PC-3 (cell line): ENCODE measurements at regions not wholly inside any gene's neighbourhood (a gene's known extent, or its start where the extent isn't known, plus 50 kb on each side); places are given as distances from the start of the nearest gene placed in this dataset.
A peak's percentile ranks its signal among the peaks of the same experiment; 100 is the strongest.

ENCODE experiments used
- ATAC-seq: fragments of 200-7000 bp; cut with Tn5 transposase; 2 replicates; pipeline ENCODE4 v1.9.1; 2020; ENCODE audit warnings: mild to moderate bottlenecking, moderate library complexity
- BruUV-seq: library from RNA; stranded (reverse); fragments of 400-500 nt; replicated peaks from 2 replicates; lab custom pipeline; 2021; lab: Mats Ljungman, UMichigan
- CTCF ChIA-PET: fragments of 300-600 bp; sonication (Branson Sonifier 250); formaldehyde crosslinking; loops from one replicate; lab custom pipeline; 2022; ENCODE audit warnings: antibody characterized with exemption; lab: Charles Lee
- POLR2A ChIA-PET: fragments of 300-600 bp; sonication (Branson Sonifier 250); formaldehyde crosslinking; loops from one replicate; lab custom pipeline; 2022; ENCODE audit warnings: antibody characterized with exemption; ENCODE audit not compliant: unreplicated experiment; lab: Charles Lee
- DNase-seq: peaks from one replicate; pipeline ENCODE4 v3.0.0-alpha.2; 2015
- H2AFZ ChIP-seq: fragments of 300-600 bp; sonication (generic); 2 replicates; pipeline ENCODE4 v1.6.0; 2016; ENCODE audit warnings: antibody characterized with exemption, low read length
- H3F3A ChIP-seq: fragments of 300-600 bp; sonication (generic); one replicate; pipeline ENCODE4 v1.6.0; 2017; ENCODE audit warnings: antibody characterized with exemption, low read length, control low read depth, mild to moderate bottlenecking; ENCODE audit not compliant: unreplicated experiment
- H3K27ac ChIP-seq: fragments of 300-600 bp; sonication (generic); 2 replicates; pipeline ENCODE4 v1.5.1; 2016; ENCODE audit warnings: mild to moderate bottlenecking, low read length
- H3K27me3 ChIP-seq: fragments of 300-600 bp; sonication (generic); 2 replicates; pipeline ENCODE4 v1.6.1; 2016; ENCODE audit warnings: low read length, mixed read lengths
- H3K36me3 ChIP-seq: fragments of 300-600 bp; sonication (generic); 2 replicates; pipeline ENCODE4 v1.6.1; 2016; ENCODE audit warnings: low read depth, mixed run types, low read length, mixed read lengths
- H3K4me1 ChIP-seq: fragments of 300-600 bp; sonication (generic); 2 replicates; pipeline ENCODE4 v1.5.1; 2016; ENCODE audit warnings: low read length; ENCODE audit not compliant: insufficient read depth
- H3K4me2 ChIP-seq: fragments of 300-600 bp; sonication (generic); 2 replicates; pipeline ENCODE4 v1.6.0; 2016; ENCODE audit warnings: low read length
- H3K4me3 ChIP-seq: fragments of 300-600 bp; sonication (generic); 2 replicates; pipeline ENCODE4 v1.5.1; 2016; ENCODE audit warnings: mild to moderate bottlenecking, low read length, mixed read lengths
- H3K79me2 ChIP-seq: fragments of 300-600 bp; sonication (generic); 2 replicates; pipeline ENCODE4 v1.6.1; 2017; ENCODE audit warnings: low read length, mixed read lengths
- H3K9ac ChIP-seq: fragments of 300-600 bp; sonication (generic); 2 replicates; pipeline ENCODE4 v1.6.0; 2016; ENCODE audit warnings: mild to moderate bottlenecking, low read length
- H3K9me2 ChIP-seq: fragments of 300-600 bp; sonication (generic); replicated peaks from 2 replicates; pipeline ENCODE4 v1.6.1; 2016; ENCODE audit warnings: mixed run types, low read length, mixed read lengths
- H3K9me3 ChIP-seq: fragments of 300-600 bp; sonication (generic); 2 replicates; pipeline ENCODE4 v1.6.1; 2016; ENCODE audit warnings: low read length, mixed read lengths
- H4K20me1 ChIP-seq: fragments of 300-600 bp; sonication (generic); 2 replicates; pipeline ENCODE4 v1.6.1; 2016; ENCODE audit warnings: low read length, mixed read lengths
- CTCF ChIP-seq: fragments of 300-600 bp; sonication (generic); conservative IDR thresholded peaks from 2 replicates; pipeline ENCODE4 v1.5.1; 2017; ENCODE audit warnings: antibody characterized with exemption, low read depth, mild to moderate bottlenecking, low read length
- EZH2 ChIP-seq: fragments of 300-600 bp; sonication (generic); IDR thresholded peaks from one replicate; pipeline ENCODE4 v1.6.1; 2017; ENCODE audit warnings: antibody characterized with exemption, mild to moderate bottlenecking, low read length; ENCODE audit not compliant: unreplicated experiment
- EZH2phosphoT487 ChIP-seq: fragments of 300-600 bp; sonication (generic); IDR thresholded peaks from 2 replicates; pipeline ENCODE4 v1.6.1; 2018; ENCODE audit warnings: mild to moderate bottlenecking, antibody characterized with exemption, low read length, borderline replicate concordance
- intact Hi-C: fragments of 100-400 bp; cut with micrococcal nuclease; formaldehyde crosslinking; loops from 2 replicates; pipeline ENCODE4 v1.9.0; 2023

GRCh38 chr2:226116346-226116745, 683.3 kb downstream of the IRS1 start:
- Histone ChIP-seq H3K27ac (peak overlapping the region; percentile 99), H3K9me3 (no peaks in the 10 kb centered on the region), H3K9me2 (no peaks in the 10 kb centered on the region), H3F3A (peaks cover 24% of the 10 kb centered on the region), H3K4me1 (peaks cover 60% of the 10 kb centered on the region), H3K4me2 (peak overlapping the region; percentile 74), H3K27me3 (no peaks in the 10 kb centered on the region), H3K36me3 (no peaks in the 10 kb centered on the region; the same call in 1 of the 2 replicates), H2AFZ (no peak overlapping the region), H3K79me2 (no peaks in the 10 kb centered on the region), H4K20me1 (no peaks in the 10 kb centered on the region), H3K9ac (peak overlapping the region; percentile 79), H3K4me3 (peak overlapping the region; percentile 19; the same call in 1 of the 2 replicates)
- POLR2A ChIA-PET = no interaction called here
- CTCF ChIA-PET = interaction anchor here (0.5 kb wide), 1 partner anchor 225 kb away, joined by 9 read pairs; no protein-coding TSS in a partner anchor
- ATAC-seq = no peak
- no peak for TF ChIP-seq EZH2
- no peak for TF ChIP-seq CTCF
- no peak for TF ChIP-seq EZH2phosphoT487
- BruUV-seq = no TSS peak
- DNase-seq = no peak
- intact Hi-C loops = loop anchor here (5.0 to 10.0 kb wide), 4 partner anchors 296 to 498 kb away; no protein-coding TSS in a partner anchor

GRCh38 chr2:226115832-226116200, 683.8 kb downstream of the IRS1 start:
- Histone ChIP-seq H3K4me3 (peak overlapping the region; percentile 19), H3F3A (peaks cover 24% of the 10 kb centered on the region), H2AFZ (no peak overlapping the region), H3K27me3 (no peaks in the 10 kb centered on the region), H3K9me3 (no peaks in the 10 kb centered on the region), H3K79me2 (no peaks in the 10 kb centered on the region), H4K20me1 (no peaks in the 10 kb centered on the region), H3K27ac (peak overlapping the region; percentile 99), H3K9ac (peak overlapping the region; percentile 79), H3K36me3 (no peaks in the 10 kb centered on the region), H3K4me1 (peaks cover 60% of the 10 kb centered on the region), H3K4me2 (peak overlapping the region; percentile 74), H3K9me2 (no peaks in the 10 kb centered on the region)
- BruUV-seq = no TSS peak
- TF ChIP-seq EZH2phosphoT487 (no peak), CTCF (no peak), EZH2 (no peak)
- CTCF ChIA-PET = interaction anchor here (0.5 to 0.6 kb wide), 2 partner anchors 7 to 225 kb away, joined by 3 to 9 read pairs; no protein-coding TSS in a partner anchor
- peak; percentile 58 for DNase-seq
- intact Hi-C loops = loop anchor here (1.0 to 10.0 kb wide), 8 partner anchors 85 to 499 kb away; no protein-coding TSS in a partner anchor
- POLR2A ChIA-PET = no interaction called here
- ATAC-seq = peak; percentile 3; the same call in 1 of the 2 replicates
